ENCODE measurements at regions not wholly inside any gene's neighbourhood (a gene's known extent, or its start where the extent isn't known, plus 50 kb on each side); places are given as distances from the start of the nearest gene placed in this dataset.

DNA sequence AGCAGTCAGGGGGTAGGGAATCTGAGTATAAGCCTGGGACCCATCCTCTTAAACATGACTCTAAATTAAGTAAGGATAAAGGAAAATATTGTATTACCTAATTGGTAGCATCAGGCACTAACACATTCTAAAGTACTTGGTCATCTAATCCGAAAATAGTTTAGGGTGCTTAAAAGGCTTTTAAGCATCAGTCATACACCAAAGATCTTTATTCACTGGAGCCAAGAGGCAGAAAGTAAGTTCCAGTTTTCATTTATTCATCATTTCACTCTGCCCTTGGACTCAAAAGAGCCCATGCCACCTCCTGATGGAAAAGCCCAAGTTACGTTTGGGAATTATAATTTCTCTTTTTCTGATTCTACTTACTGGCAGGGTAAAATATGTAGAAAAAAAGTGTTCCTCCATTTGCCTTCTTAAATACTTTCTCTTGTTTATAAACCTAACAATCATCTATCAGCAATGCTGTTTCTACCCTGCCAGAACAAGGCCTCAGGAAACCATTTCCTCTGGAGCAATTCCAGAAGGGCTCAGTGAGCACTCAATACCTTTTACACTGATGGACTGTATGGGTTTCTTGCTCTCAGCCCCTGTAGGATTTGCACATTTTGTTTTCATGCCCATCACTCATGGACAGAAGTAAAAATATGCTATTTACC is 120.1 kb upstream of the SLC5A12 start:
- DNase-seq: no peak

DNA sequence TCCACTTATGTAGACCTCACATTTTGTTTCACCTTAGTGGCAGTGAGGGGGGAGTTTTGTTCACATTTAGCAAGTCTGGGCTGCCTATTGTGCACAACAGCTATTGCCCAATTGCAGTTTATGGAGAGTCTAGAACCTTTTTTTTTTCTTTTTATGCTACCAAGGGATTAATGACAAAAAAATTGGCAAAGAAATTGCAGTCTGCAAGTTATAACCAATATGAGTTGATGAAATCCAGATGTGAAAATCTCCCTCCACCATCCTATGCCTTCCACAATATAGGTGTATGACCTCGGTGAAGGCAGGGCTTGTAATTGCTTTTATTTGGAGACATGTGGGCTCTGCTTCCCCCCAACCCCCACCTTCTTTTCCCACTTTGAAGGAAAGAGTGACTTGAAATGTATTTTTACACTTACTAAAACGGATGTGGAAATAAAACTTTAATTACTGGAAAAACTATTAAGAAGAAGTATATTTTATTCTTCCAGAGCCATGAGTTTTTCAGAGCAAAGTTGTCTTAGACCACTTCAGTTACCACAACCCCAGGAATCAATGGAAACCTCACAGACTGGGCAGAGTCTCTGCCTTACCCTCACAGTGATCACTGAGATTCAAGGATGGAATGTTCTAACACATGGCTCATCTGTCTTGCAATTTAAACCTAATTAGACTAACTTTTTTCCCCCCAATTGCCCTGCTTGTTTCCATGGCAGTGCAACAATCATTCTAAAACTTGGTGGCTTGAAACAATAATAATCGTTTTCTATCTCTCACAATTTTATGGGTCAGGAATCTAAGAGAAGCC is 120.8 kb upstream of the SLC5A12 start:
- H3K4me3 ChIP-seq: no peak overlapping the region
- H3K4me1 ChIP-seq: peaks cover 2% of the 10 kb centered on the region
- no peaks in the 10 kb centered on the region for H3K27me3 ChIP-seq (ENCODE audit: low read depth)
- ATAC-seq: no peak
- no peak for DNase-seq
- H3K36me3 ChIP-seq: no peaks in the 10 kb centered on the region
- intact Hi-C loops (cut with DNase I): no loop called here
- H3K9me3 ChIP-seq: no peaks in the 10 kb centered on the region
- TF ChIP-seq, protein P1, sequence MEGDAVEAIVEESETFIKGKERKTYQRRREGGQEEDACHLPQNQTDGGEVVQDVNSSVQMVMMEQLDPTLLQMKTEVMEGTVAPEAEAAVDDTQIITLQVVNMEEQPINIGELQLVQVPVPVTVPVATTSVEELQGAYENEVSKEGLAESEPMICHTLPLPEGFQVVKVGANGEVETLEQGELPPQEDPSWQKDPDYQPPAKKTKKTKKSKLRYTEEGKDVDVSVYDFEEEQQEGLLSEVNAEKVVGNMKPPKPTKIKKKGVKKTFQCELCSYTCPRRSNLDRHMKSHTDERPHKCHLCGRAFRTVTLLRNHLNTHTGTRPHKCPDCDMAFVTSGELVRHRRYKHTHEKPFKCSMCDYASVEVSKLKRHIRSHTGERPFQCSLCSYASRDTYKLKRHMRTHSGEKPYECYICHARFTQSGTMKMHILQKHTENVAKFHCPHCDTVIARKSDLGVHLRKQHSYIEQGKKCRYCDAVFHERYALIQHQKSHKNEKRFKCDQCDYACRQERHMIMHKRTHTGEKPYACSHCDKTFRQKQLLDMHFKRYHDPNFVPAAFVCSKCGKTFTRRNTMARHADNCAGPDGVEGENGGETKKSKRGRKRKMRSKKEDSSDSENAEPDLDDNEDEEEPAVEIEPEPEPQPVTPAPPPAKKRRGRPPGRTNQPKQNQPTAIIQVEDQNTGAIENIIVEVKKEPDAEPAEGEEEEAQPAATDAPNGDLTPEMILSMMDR (IDR thresholded peaks at IDR 0.05): no peak
- no peak overlapping the region for H3K27ac ChIP-seq

More for the DNA sequence above, 120.1 kb upstream of the SLC5A12 start:
- Histone ChIP-seq H3K9me3 (no peaks in the 10 kb centered on the region), H3K4me3 (no peak overlapping the region), H3K27ac (peak overlapping the region; percentile 9), H3K27me3 (ENCODE audit: low read depth) (no peaks in the 10 kb centered on the region), H3K4me1 (no peaks in the 10 kb centered on the region), H3K36me3 (no peaks in the 10 kb centered on the region)
- TF ChIP-seq, protein P1 (IDR thresholded peaks at IDR 0.05): no peak
- intact Hi-C loops (cut with DNase I): no loop called here
- ATAC-seq: no peak

DNA sequence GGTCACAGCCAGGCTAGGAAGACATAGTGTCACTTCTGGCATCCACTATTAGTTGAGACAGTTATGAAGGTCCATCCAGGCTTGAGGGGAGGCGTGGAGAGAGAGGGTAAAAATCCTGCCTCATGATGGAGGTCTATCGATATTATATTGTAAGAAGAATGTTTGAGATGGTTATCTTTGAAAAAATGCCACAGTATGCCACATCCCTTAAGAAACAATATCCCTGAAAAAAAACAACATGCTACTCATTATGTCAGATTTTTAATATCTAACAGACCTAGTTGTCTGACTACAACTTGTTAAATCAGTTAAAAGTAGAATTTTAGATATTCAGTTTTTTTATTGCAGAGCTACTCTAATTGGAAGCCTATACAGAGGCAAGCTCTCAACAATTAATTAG is 121.7 kb upstream of the SLC5A12 start:
- ATAC-seq (no peak), DNase-seq (no peak)
- no peak overlapping the region for H3K4me3 ChIP-seq
- H3K27ac ChIP-seq: no peak overlapping the region
- H3K9me3 ChIP-seq: no peaks in the 10 kb centered on the region
- no peaks in the 10 kb centered on the region for H3K27me3 ChIP-seq (ENCODE audit: low read depth)
- peaks cover 8% of the 10 kb centered on the region for H3K4me1 ChIP-seq
- intact Hi-C loops (cut with DNase I): no loop called here
- TF ChIP-seq, protein P1 (IDR thresholded peaks at IDR 0.05): no peak
- H3K36me3 ChIP-seq: no peaks in the 10 kb centered on the region

DNA sequence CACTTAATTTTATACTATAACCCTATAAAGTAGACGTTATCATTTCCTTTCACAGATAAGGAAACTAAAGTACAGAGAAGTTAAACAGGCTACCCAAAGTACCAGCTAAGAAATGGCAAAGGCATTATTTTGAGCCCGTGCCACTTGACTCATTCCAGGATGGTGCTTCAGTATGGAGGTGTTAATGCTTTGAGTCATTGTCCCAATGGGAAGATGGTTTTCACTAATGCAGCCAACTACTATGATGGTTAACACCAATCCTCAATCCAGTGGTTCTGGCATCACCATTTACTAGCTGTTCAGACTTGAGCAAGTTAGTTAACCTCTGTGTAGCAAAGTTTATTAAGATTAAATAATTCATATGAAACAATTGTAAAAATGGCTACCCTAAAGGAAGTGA is 123.1 kb upstream of the SLC5A12 start:
- Histone ChIP-seq H3K4me3 (no peak overlapping the region), H3K27ac (no peak overlapping the region), H3K4me1 (peaks cover 17% of the 10 kb centered on the region), H3K9me3 (no peaks in the 10 kb centered on the region), H3K27me3 (ENCODE audit: low read depth) (no peaks in the 10 kb centered on the region), H3K36me3 (no peaks in the 10 kb centered on the region)
- intact Hi-C loops (cut with DNase I): no loop called here
- DNase-seq: no peak
- TF ChIP-seq, protein P1 (IDR thresholded peaks at IDR 0.05): no peak
- ATAC-seq: no peak

DNA sequence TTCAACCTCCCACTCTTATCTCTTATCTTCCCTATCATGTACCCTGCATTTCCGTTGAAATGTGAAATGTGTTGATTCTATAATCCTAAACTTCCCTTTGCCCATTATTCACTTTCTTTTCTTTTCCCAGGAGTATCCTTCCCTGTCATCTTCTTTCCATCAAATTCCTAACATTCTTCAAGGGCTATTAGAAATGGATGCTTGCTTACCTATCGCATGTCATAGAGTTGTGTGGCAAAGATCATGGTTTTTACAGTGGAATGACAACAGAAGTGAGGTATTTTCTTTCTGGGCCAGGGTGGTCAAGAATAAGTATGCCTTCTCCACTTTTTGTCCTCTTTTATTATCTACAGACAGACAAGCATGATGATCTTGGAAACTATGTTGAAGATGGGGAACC is 124.4 kb upstream of the SLC5A12 start:
- H3K36me3 ChIP-seq: no peaks in the 10 kb centered on the region
- no peak overlapping the region for H3K27ac ChIP-seq
- intact Hi-C loops (cut with DNase I): no loop called here
- ATAC-seq (no peak), DNase-seq (no peak)
- peaks cover 17% of the 10 kb centered on the region for H3K4me1 ChIP-seq
- H3K9me3 ChIP-seq: no peaks in the 10 kb centered on the region
- TF ChIP-seq, protein P1 (IDR thresholded peaks at IDR 0.05): no peak
- no peaks in the 10 kb centered on the region for H3K27me3 ChIP-seq (ENCODE audit: low read depth)
- H3K4me3 ChIP-seq: no peak overlapping the region
